SIG-M5 treated with dmso at 0.1 percent for 504 hours (cell line): ENCODE measurements at regions not wholly inside any gene's neighbourhood (a gene's known extent, or its start where the extent isn't known, plus 50 kb on each side); places are given as distances from the start of the nearest gene placed in this dataset.
"Not testable (repeated sequence)": the region's sequence is repeated elsewhere in the genome, so short reads cannot be mapped to it uniquely, and the experiment has no call there.

Experiments used
- DNase-seq: peaks from one replicate; lab custom pipeline; 2025; ENCODE audit not compliant: unreplicated experiment; lab: John Stamatoyannopoulos, UW

DNA sequence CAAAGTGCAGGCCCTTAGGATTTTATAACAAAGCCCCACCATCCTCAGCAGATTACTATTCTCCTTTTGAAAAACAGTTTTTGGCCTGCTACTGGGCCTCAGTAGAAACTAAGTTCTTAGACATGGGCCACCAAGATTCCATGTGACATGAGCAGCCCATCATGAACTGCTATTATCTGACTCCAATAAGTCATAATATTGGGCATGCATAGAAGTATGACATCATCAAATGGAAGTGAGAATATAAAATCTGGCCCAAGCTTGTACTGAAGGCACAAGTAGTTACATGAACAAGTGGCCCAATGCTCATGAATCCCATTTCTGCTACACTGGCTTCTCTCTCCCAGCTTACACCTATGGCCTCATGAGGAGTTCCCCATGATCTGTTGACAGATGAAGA lies 404.8 kb downstream of the EPHA5 start:
- DNase-seq = no peak

DNA sequence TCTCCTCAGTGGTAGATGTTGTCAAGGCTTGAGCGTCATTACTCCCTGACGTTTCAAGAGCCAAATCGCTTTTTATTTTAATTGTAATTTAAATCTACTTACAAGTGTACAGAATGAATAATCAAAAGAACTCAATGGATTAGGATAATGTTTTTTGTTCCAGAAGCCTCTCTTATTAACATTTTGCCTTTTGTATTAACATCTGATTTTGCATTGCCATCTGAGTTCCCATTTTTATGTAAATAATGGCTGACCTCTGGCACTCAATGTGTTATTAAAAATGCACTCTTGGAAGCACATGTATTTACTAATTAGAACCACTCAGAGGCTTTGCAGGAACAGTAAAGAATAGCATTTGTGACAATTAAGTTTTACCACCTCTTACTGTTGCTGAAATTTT lies 411.0 kb downstream of the EPHA5 start:
- no peak for DNase-seq

DNA sequence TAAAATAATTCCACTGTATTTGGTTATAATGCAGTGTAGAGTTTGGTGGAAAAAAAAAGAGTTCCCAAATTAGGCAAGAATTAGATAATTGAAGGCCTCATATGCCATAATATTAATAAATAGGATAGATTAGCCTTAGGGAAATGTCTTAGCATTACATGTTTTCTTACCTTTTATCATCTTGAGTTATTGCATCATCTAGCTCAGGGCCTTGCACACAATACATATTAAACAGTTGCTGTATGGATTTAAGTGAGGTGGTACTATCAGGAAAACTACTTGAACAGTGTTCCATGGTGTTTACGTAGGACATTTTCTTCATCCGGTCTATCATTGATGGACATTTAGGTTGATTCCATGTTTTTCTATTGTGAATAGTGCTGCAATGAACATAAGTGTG lies 419.4 kb downstream of the EPHA5 start:
- no peak for DNase-seq

DNA sequence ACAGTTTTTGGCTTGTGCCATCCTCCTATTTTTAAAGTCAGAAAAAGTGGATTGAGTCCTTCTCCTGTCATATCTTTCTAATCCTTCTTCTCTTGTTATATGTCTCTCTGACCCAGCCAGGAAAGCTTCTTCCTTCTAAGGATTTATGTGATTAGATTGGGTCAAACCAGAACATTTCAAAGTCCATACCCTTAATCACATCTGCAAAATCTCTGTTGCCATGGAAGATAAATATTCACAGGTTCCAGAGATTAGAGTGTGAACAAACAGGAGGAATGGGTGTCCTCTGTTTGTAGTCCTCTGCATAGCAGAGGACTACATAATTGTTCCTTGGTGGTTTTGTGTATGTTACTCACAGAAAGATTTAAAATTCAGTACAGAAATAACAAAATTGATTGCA lies 421.2 kb downstream of the EPHA5 start:
- DNase-seq = no peak

DNA sequence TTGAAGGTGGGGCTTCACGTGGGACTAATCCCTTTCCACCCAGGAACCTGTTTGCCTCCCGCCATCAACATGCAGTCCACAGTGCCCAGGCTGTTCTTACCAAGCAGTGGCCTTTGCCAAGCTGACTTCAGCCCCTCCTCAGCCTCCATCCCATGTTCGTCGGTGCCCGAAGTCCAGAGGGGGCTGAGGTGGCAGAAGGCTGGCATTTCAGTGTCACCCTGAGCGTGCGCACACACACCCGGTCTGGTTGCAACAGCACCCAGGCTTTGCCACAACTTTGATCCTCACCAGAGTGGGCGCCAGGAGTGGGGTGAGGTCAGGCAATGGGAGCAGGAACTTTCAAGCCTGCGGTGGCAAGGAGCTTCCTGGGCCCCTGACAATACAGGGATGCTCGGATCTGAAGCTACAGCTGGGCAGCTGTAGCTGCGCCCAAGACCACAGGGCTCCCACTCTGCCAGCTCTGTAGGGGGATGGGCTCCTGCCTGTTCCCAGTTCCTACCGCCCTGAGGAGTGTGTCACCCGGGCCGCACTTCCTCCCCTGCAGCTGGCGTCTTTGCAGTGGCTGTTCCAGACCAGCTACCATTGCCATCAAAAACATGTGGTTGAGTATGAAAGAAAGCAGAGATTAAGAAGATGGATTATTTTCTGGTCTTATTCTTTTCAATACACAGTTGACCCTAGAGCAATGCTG lies 428.0 kb downstream of the EPHA5 start:
- DNase-seq = no peak

DNA sequence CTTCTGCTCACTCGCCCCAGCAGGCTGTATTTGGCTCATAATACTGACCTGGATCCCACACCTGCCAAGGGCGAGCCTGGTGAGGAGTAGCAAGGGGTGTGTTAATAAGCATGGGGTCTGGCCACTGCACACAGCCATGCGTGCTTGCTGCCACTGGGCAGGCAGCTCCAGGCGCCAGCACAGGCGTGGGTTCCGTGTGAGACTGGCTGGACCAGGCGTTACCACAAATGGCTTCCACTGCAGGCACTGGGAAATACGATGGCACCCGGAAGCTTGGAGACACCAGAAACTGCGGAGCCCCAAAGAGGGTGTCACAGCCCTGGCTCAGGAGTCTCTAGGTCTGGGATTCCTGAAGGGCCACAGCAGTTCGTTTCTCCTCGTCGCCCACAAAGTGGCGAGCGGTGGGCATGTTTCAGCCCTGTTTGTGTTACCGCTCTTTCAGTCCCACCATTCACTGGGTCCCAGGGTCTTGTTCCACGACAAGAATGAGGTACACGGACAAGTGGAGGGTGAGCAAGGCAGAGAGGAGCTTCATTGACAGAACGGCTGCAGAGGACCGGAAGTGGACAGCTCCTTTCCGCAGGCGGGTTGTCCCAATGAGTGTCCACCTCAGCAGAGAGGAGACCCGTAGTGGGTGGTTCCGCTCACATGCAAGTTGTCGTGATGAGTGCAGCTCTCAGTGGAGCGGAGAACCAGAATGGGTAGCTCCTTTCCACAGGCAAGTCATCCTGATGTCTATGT lies 428.9 kb downstream of the EPHA5 start:
- no peak for DNase-seq

DNA sequence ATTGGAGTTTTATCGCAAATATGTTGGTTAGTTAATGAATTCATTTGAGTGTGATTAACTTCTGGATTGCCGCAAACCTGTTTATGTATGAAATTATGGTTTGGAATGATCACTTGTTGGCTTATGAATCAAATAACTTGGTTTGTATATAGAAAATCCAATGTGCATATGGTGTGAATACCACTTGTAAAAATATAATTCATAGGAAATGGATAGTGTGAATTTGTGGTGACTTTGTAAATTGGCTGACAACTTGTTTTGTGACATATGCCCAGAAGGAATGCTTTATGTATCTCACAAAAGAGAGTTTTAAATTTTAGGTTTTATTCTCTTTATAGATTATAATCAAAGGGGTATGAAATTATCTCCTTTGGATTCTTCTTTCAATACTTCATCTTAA lies 436.2 kb downstream of the EPHA5 start:
- no peak for DNase-seq

DNA sequence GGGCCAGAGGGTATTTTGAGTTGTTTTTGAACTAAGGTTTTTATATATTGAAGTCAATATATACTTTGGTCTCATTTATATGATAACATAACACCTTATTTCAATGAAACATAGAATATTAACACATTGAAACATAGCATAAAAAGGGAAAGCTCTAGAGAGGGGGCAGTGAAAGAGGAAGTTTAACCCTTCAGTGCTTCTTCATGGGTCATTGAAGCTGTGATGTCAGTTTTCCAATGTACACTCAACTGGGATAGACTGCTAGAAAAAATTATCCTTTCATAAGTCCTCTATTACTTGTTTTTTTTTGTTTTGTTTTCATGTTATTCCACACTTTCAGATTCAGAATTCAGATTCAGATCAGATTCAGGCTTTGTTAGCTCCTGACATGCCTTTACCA lies 442.7 kb downstream of the EPHA5 start:
- no peak for DNase-seq

DNA sequence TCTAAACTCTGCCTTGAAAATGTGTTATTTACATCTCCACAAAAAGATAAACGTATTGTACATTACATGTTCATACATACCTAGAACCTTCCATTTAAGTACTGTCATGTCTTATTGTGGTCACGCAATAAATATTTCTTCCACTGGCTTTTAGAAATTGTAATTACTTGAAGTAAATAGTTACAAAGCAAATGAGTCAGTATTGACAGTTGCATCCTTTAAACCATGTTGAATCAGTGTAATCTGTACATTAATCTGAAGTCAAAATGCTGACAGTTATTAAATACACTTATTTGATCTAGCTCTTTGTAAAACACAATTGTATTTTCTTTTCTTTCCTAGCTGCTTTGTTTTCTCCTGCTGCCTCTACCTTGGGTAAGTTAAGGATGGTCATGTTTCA lies 446.7 kb downstream of the EPHA5 start:
- no peak for DNase-seq

DNA sequence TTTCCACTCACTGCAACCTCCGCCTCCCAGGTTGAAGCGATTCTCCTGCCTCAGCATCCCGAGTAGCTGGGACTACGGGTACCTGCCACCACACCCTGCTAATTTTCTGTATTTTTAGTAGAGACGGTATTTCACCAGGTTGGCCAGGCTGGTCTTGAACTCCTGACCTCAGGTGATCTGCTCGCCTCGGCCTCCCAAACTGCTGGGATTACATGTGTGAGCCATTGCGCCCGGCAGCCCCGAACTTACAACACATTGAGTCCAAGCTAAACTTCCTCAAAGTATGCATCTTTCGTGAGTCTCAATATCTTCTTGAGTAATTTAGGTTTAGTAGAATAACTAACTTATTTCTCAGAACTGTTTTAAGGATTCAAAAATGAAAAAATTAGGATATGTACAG lies 447.2 kb downstream of the EPHA5 start:
- DNase-seq = not testable (repeated sequence)

DNA sequence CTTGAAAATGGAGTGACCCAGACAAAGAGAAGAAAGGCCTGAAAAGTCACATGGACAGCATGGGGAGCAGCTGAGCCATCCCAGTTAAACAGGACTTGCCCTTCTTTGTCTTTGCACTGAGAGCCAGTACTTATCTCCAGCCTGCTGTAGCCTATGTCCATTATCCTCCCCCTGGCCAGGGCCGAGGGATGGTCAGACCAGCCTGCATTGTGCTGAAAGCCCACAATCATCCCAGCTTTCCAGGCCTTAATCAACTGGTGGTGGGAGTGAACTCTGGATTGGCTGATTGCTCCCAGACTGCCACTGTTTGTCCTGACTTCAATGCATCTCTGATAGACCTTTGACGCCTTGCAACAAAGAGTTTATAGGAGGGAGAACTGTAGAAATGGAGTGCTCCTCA lies 453.1 kb downstream of the EPHA5 start:
- no peak for DNase-seq

DNA sequence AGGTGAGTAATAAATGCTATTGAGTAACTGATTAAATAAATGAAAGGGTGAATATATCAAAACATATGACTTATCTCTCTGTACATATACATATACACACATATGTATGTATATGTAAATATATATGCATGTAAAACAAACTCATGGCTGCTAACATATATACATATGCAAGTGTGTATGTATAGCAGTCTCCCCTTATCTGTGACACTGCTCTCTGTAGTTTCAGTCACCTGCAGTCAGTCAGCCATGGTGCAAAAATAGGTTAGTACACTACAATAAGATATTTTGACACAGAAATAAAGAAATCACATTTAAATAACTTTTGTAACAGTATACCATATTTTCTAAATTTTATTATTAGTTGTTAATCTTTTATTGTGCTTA lies 467.4 kb downstream of the EPHA5 start:
- DNase-seq = no peak

DNA sequence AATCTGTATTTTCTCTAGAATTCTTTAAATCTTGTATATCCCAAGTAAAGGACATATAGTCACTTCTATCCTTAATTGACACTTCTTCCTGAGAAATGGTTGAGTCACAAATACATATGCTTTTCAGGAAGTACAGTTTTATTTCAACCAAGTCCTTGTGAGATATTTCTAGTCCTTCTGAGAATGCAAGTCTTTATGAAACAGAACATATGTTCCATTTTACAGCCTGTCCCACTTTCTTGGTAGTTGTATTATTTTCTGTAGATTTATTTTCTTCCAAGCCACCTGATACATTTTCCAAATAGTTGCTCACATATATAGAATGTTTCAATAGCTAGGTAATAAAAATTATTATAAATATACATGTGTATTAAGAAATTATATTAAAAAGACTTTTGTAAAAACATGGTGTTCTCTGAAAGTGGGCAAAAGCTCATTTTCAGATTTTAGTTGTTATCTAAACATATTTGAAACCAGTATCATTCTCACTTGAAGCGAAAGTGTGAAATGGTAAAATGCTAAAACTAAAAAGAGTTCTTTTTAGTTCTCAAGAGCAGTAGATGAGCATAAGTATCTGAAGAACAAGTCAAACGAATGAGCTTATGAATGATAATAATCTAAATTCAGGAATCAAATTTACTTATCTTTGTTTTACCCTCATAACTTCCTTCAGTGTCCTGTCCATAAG lies 468.0 kb downstream of the EPHA5 start:
- no peak for DNase-seq

DNA sequence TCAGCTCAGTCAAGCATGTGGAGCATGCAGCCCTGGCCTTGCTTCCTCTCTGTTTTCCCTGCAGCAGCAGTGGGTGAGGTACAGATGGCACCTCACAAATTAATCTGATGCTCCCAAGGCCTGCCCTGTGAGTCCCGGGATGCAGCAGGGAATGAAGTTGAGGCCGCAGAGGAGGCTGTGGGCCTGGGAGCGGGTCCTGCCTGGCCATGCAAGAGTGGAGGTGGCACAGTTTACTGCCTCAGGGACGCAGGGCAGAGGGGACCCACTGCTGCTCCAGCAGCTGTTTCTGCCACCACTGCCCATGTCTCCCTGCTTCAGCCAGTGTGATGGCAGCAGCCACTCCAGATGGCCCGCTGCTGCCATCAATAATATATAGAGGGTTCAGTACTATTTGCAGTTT lies 474.6 kb downstream of the EPHA5 start:
- no peak for DNase-seq

DNA sequence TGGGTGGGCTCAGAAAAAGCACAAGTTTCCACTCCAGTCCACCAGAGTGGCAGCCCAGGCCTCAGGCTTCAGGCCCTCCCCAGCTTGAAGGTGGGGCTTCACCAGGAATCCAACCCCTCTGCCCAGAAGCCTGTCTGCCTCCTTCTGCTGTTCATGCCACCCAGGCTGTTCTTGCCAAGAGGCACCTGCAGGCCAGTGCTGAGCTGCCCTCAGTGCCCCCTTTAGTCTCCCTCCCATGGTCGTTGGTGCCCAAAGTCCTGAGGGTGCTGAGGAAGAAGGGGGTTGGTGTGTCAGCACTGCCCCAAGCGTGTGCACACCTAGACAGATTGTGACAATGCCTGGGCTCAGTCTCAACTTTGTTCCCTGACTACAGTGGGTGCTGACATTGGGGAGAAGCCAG lies 475.3 kb downstream of the EPHA5 start:
- no peak for DNase-seq

DNA sequence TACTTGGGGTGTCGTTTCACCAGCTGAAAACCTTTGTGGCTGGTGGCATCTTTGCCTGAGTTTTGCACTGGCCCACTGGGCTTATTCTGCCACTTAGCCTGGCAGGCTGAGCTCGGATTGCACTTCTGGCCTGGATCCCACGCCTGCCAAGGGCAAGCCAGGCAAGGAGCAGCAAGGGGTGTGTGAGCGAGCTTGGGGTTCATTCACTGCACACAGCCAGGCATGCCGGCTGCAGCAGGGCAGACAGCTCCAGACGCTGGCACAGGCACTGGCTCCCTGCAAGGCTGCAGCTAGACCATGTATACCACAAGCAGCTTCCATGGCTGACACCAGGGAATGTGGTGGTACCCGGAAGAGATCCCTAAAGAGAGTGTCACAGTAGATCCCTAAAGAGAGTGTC lies 476.3 kb downstream of the EPHA5 start:
- no peak for DNase-seq

DNA sequence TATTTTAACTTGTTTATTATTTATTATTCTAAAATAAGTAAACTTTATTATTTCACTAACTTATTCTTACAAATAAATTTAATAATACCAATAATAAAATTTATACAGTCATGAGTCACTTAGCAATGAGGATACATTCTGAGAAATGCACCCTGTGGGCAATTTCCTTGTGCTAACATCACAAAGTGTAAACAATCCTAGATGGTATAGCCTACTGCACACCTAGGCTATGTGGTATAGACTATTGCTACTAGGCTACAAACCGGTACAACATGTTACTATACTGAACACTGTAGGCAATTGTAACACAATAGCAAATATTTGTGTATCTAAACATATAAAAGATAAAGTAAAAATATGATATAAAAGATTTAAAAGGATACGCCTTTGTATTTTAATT lies 479.5 kb downstream of the EPHA5 start:
- DNase-seq = no peak

DNA sequence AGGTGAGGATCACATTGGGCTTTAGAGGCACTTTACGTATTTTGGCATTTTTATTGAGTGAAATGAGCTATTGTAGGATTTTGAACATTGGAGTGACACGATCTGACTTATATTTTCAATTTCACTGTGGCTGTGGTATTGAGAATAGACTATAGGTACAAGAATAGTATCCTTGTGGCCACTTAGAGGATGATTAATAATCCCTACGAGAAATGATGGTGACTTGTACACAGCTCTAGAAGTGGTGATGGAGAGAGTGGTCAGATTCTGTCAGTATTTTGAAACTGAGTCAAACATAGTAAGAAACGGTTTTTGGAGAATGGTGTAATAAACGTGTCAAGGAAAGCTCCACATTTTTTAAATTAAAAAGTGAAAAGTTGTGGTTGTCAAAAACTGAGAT lies 494.7 kb downstream of the EPHA5 start:
- no peak for DNase-seq

DNA sequence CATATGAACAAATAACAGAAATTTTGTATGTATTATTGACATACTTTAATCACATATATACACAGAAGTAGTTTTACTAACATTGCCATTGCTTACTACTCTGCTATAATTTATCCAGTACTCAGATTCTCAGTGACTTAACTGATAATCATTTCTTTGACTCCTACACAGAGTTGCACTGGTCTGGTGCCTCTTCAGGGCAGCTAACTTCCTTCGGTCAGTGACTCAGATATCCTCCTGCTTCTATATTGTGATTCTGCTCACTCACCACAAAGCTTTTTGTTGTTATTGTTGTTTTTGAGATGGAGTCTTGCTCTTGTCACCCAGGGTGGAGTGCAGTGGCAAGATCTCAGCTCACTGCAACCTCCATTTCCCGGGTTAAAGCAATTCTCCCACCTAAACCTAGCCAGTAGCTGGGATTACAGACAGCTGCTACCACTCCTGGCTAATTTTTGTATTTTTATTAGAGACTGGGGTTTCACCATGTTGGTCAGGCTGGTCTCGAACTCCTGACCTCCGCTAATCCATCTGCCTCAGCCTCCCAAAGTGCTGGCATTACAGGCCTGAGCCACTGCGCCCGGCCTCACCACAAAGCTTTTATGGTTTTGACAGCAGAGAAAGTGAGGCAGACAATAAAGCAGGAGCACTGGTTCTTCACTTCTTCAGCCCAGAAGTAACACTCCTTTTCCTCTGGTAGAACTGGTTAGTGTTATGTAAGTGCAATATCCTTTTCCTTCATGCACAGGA lies 499.3 kb downstream of the EPHA5 start:
- no peak for DNase-seq

DNA sequence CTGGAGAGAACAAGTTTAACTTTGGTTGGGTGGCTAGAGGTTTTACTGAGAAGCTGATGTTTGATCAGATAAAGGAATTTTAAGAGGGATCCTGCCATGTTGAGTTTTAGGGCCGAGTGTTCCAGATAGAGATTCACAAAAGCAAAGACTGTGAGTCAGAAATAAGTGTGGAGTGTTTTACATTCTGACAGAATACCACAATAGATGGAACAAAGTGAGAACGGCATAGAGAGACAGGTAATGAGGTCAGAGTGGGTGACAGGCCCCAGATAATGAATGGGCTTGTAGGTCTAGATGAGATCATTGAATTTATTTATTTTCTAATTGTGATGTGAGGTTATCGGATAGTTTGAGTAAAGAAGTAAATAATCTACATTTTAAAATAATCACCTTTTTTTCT lies 502.6 kb downstream of the EPHA5 start:
- DNase-seq = no peak

DNA sequence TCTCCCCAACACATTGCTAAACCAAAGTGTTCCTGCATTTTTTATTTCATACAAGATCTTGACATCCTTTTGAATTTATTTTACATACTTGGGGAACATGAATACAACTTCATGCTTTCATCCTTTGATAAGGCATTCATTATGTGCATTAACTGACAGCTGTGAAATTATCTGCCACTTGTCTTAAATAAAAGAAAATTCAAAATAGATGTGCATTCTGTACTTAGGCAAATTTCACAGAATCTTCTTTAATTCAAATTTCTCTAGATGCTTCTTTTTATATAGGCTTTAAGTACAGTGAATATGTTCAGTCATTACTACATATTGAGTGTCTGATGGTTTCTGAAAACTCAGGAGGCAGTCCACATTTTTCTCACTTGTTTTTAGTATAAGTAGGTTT lies 518.1 kb downstream of the EPHA5 start:
- DNase-seq = no peak

DNA sequence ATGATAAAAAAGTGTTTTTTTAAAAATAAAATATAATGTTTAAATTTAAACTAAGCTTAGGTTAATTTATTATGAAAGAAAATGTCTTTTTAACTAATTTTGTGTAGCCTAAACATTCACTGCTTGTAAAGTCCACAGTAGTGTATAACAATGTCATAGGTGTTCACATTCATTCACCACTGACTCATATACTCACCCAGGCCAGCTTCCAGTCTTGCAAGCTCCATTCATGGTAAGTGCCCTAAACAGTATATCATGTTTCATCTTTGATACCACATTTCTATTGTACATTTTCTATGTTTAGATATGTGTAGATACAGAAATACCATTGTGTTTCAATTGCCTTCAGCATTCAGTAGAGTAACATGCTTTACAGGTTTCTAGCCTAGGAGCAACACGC lies 530.3 kb downstream of the EPHA5 start:
- no peak for DNase-seq
